NCI-H460 (cell line): ENCODE measurements at regions not wholly inside any gene's neighbourhood (a gene's known extent, or its start where the extent isn't known, plus 50 kb on each side); places are given as distances from the start of the nearest gene placed in this dataset.

Experiments
- DNase-seq: peaks from one replicate; pipeline ENCODE4 v3.0.0-alpha.2; 2016; ENCODE audit warnings: low read depth; ENCODE audit errors: extremely low read depth

- DNase-seq = no peak
These were observed 348.2 kb downstream of the ZSWIM6 start for GRCh38 chr5:61680247-61680646.

GRCh38 chr5:61683148-61683547 is 351.1 kb downstream of the ZSWIM6 start:
- DNase-seq = no peak

- no peak for DNase-seq
These were observed 351.9 kb downstream of the ZSWIM6 start for GRCh38 chr5:61683926-61684325.

GRCh38 chr5:61686491-61687257 is 354.6 kb downstream of the ZSWIM6 start:
- DNase-seq = no peak

GRCh38 chr5:61687371-61687770 is 355.3 kb downstream of the ZSWIM6 start:
- no peak for DNase-seq

- DNase-seq = no peak
These were observed 357.2 kb downstream of the ZSWIM6 start for GRCh38 chr5:61689153-61689846.

- DNase-seq = no peak
These were observed 365.9 kb downstream of the ZSWIM6 start for GRCh38 chr5:61697809-61698558.

- no peak for DNase-seq
These were observed 370.0 kb downstream of the ZSWIM6 start for GRCh38 chr5:61701877-61702602.

- no peak for DNase-seq
These were observed 370.7 kb downstream of the ZSWIM6 start for GRCh38 chr5:61702784-61703183.

GRCh38 chr5:61704289-61704688 is 372.2 kb downstream of the ZSWIM6 start:
- DNase-seq = no peak

- DNase-seq = no peak
These were observed 374.7 kb downstream of the ZSWIM6 start for GRCh38 chr5:61706751-61707150.

- DNase-seq = no peak
These were observed 387.1 kb downstream of the ZSWIM6 start for GRCh38 chr5:61719124-61719523.

- DNase-seq = no peak
These were observed 388.8 kb downstream of the ZSWIM6 start for GRCh38 chr5:61720829-61721228.

- DNase-seq = no peak
These were observed 392.0 kb downstream of the ZSWIM6 start for GRCh38 chr5:61724102-61724501.

GRCh38 chr5:61728287-61728686 is 396.2 kb downstream of the ZSWIM6 start:
- DNase-seq = no peak

GRCh38 chr5:61730866-61731265 is 398.8 kb downstream of the ZSWIM6 start:
- no peak for DNase-seq

GRCh38 chr5:61731267-61731945 is 399.3 kb downstream of the ZSWIM6 start:
- no peak for DNase-seq

- DNase-seq = no peak
These were observed 399.9 kb downstream of the ZSWIM6 start for GRCh38 chr5:61731946-61732314.

- DNase-seq = no peak
These were observed 400.3 kb downstream of the ZSWIM6 start for GRCh38 chr5:61732369-61732768.

GRCh38 chr5:61732796-61733195 is 400.7 kb downstream of the ZSWIM6 start:
- no peak for DNase-seq
